MCF 10A (cell line): ENCODE measurements at regions not wholly inside any gene's neighbourhood (a gene's known extent, or its start where the extent isn't known, plus 50 kb on each side); places are given as distances from the start of the nearest gene placed in this dataset.

Experiments used
- BruUV-seq: library from RNA; stranded (reverse); fragments of 400-500 nt; replicated peaks from 2 replicates; lab custom pipeline; 2021; lab: Mats Ljungman, UMichigan
- CTCF ChIA-PET: fragments of 300-600 bp; sonication (Branson Sonifier 250); formaldehyde crosslinking; extraction: SDS; loops from one replicate; lab custom pipeline; 2021; ENCODE audit warnings: antibody characterized with exemption, inconsistent platforms; lab: Yijun Ruan, JAX
- POLR2A ChIA-PET: fragments of 300-600, 350-650 bp; sonication (Branson Sonifier 250); formaldehyde crosslinking; extraction: SDS; loops from one replicate; lab custom pipeline; 2020; ENCODE audit warnings: antibody characterized with exemption, inconsistent platforms; lab: Yijun Ruan, JAX
- DNase-seq: peaks from one replicate; pipeline ENCODE4 v3.0.0-alpha.2; 2018; ENCODE audit not compliant: unreplicated experiment
- H3K27ac Mint-ChIP-seq: one replicate; pipeline ENCODE4 v1.8.0; 2022; ENCODE audit warnings: mild to moderate bottlenecking, low read depth, mixed read lengths; ENCODE audit not compliant: unreplicated experiment
- H3K27me3 Mint-ChIP-seq: one replicate; pipeline ENCODE4 v1.8.0; 2022; ENCODE audit warnings: mixed read lengths; ENCODE audit not compliant: insufficient read depth, unreplicated experiment
- H3K36me3 Mint-ChIP-seq: one replicate; pipeline ENCODE4 v1.8.0; 2022; ENCODE audit warnings: mild to moderate bottlenecking, moderate library complexity, mixed read lengths; ENCODE audit not compliant: insufficient read depth, unreplicated experiment
- H3K4me1 Mint-ChIP-seq: one replicate; pipeline ENCODE4 v1.8.0; 2022; ENCODE audit warnings: mixed read lengths; ENCODE audit not compliant: insufficient read depth, unreplicated experiment
- H3K4me3 Mint-ChIP-seq: one replicate; pipeline ENCODE4 v1.8.0; 2022; ENCODE audit warnings: mild to moderate bottlenecking, moderate library complexity, mixed read lengths; ENCODE audit not compliant: unreplicated experiment
- H3K9me3 Mint-ChIP-seq: one replicate; pipeline ENCODE4 v1.8.0; 2022; ENCODE audit warnings: mixed read lengths; ENCODE audit not compliant: unreplicated experiment
- intact Hi-C: fragments of 100-400 bp; cut with micrococcal nuclease; formaldehyde crosslinking; loops from 2 replicates; pipeline ENCODE4 v1.14.1; 2022
- TF ChIP-seq, protein P1 (sequence below): fragments of 200-600 bp; IDR thresholded peaks from one replicate; pipeline ENCODE4 v1.8.0; 2022; ENCODE audit warnings: antibody characterized with exemption, mild to moderate bottlenecking; ENCODE audit not compliant: unreplicated experiment

DNA sequence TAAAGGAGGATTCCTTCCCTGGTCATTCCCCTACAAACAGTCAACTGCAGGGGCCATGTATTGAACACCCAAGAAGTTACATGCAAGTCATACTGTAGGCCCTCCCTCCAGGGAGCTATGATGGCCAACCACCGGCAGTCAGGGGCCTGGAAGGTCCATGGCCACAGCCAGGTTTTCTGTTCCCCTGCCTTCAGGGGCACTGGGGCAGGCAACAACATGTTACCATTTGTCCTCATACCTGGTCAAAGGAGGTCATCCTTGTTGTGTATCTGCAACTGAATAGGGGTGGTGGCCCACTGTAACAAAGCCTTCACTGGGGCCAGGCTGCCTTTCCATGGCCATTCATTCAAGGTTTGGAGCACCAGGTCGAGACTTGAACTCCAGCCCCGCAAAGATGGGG is 433.6 kb downstream of the DYNC2H1 start:
- DNase-seq = no peak
- Mint-ChIP-seq H3K9me3 (peaks cover 7% of the 10 kb centered on the region), H3K4me1 (peaks cover 8% of the 10 kb centered on the region), H3K36me3 (no peaks in the 10 kb centered on the region), H3K27me3 (no peaks in the 10 kb centered on the region), H3K4me3 (no peak overlapping the region), H3K27ac (no peak overlapping the region)
- BruUV-seq = no TSS peak
- CTCF ChIA-PET = no interaction called here
- intact Hi-C loops = no loop called here
- TF ChIP-seq, protein P1, sequence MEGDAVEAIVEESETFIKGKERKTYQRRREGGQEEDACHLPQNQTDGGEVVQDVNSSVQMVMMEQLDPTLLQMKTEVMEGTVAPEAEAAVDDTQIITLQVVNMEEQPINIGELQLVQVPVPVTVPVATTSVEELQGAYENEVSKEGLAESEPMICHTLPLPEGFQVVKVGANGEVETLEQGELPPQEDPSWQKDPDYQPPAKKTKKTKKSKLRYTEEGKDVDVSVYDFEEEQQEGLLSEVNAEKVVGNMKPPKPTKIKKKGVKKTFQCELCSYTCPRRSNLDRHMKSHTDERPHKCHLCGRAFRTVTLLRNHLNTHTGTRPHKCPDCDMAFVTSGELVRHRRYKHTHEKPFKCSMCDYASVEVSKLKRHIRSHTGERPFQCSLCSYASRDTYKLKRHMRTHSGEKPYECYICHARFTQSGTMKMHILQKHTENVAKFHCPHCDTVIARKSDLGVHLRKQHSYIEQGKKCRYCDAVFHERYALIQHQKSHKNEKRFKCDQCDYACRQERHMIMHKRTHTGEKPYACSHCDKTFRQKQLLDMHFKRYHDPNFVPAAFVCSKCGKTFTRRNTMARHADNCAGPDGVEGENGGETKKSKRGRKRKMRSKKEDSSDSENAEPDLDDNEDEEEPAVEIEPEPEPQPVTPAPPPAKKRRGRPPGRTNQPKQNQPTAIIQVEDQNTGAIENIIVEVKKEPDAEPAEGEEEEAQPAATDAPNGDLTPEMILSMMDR = no peak
- POLR2A ChIA-PET = no interaction called here

DNA sequence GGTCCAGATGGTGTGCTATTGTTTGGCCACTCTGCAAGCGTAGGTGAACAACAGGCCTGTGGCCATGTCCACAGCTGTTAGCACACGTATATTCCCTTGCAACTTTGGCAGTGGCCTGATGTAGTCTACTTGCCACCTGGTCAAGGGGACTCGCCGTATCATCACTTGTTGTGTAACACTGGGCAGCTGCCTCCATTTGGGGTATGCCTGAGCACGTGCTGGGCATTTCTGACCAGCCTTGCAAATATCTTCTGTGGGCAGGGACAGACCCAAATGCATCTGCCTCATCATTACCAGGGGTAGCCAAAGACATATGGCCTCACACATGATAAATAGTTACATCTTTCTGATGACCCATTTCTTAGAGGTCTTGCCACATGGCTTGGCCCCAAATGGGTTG is 434.2 kb downstream of the DYNC2H1 start:
- Mint-ChIP-seq H3K27me3 (no peaks in the 10 kb centered on the region), H3K4me3 (no peak overlapping the region), H3K36me3 (no peaks in the 10 kb centered on the region), H3K27ac (no peak overlapping the region), H3K4me1 (peaks cover 8% of the 10 kb centered on the region), H3K9me3 (peaks cover 7% of the 10 kb centered on the region)
- no peak for DNase-seq
- no TSS peak for BruUV-seq
- CTCF ChIA-PET = no interaction called here
- TF ChIP-seq, protein P1 = no peak
- POLR2A ChIA-PET = no interaction called here
- intact Hi-C loops = no loop called here

DNA sequence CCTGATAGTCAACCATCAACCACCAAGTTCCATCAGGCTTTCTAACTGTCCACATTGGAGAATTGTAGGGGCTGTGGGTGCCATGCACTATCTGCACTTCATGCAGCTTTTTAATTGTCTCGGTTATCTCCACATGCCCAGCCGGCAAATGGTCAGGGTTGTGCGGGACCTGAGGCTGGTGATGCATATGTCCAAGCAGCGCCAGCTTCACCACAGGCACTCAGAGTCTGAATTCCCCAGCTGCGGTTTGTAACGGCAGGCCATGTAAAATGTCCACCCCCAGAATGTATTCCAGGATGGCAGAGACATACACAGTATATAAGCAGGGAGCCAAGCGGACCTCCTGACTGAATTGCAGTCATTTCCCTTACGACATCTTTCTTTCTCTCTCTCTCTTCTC is 435.6 kb downstream of the DYNC2H1 start:
- BruUV-seq = no TSS peak
- intact Hi-C loops = no loop called here
- CTCF ChIA-PET = interaction anchor here (3.9 kb wide), 1 partner anchor 7 kb away, joined by 36 read pairs; no protein-coding TSS in a partner anchor

GRCh38 chr11:103545551-103545950 is 436.3 kb downstream of the DYNC2H1 start:
- CTCF ChIA-PET = interaction anchor here (0.7 to 3.9 kb wide), 2 partner anchors 8 to 219 kb away, joined by 3 to 36 read pairs; no protein-coding TSS in a partner anchor
- H3K4me1 Mint-ChIP-seq = peaks cover 8% of the 10 kb centered on the region
- POLR2A ChIA-PET = interaction anchor here (0.7 to 1.3 kb wide), 2 partner anchors 10 to 13 kb away, joined by 3 to 4 read pairs; no protein-coding TSS in a partner anchor
- no TSS peak for BruUV-seq
- intact Hi-C loops = no loop called here
- no peak overlapping the region for H3K4me3 Mint-ChIP-seq
- H3K9me3 Mint-ChIP-seq = peaks cover 7% of the 10 kb centered on the region
- DNase-seq = no peak
- TF ChIP-seq, protein P1 = no peak
- H3K27me3 Mint-ChIP-seq = no peaks in the 10 kb centered on the region
- no peaks in the 10 kb centered on the region for H3K36me3 Mint-ChIP-seq
- H3K27ac Mint-ChIP-seq = no peak overlapping the region

More for the DNA sequence above, 435.6 kb downstream of the DYNC2H1 start:
- TF ChIP-seq, protein P1 = no peak
- no peaks in the 10 kb centered on the region for H3K36me3 Mint-ChIP-seq
- peaks cover 8% of the 10 kb centered on the region for H3K4me1 Mint-ChIP-seq
- POLR2A ChIA-PET = interaction anchor here (0.6 to 1.3 kb wide), 3 partner anchors 9 to 1465 kb away, joined by 3 to 4 read pairs (median 3); no protein-coding TSS in a partner anchor
- no peak overlapping the region for H3K4me3 Mint-ChIP-seq
- no peak for DNase-seq
- no peaks in the 10 kb centered on the region for H3K27me3 Mint-ChIP-seq
- H3K27ac Mint-ChIP-seq = no peak overlapping the region
- peaks cover 7% of the 10 kb centered on the region for H3K9me3 Mint-ChIP-seq
